Heart right ventricle (tissue), 16 donors: ENCODE measurements at regions not wholly inside any gene's neighbourhood (a gene's known extent, or its start where the extent isn't known, plus 50 kb on each side); places are given as distances from the start of the nearest gene placed in this dataset.

Experiments
- ATAC-seq, 8 donors: fragments of 200-7000 bp; cut with Tn5 transposase; one replicate each; pipeline ENCODE4 v1.9.1; 2020; ENCODE audit warnings: mild to moderate bottlenecking in 8 of 8, moderate library complexity in 8 of 8, moderate number of reproducible peaks in 1 of 8
- DNase-seq, 2 donors: peaks; one replicate each; pipeline ENCODE4 v3.0.0-alpha.2; 2020
- H3K27ac ChIP-seq, 10 donors: fragments of 200-600 bp; sonication (generic) in 2 of 10; one replicate each; pipeline versions ENCODE4 v1.5.0 to v1.8.0; 2020 to 2022; ENCODE audit warnings: mild to moderate bottlenecking in 3 of 10
- H3K27me3 ChIP-seq, 7 donors: fragments of 200-600 bp; one replicate each; pipeline ENCODE4 v1.8.0; 2021 to 2022; ENCODE audit warnings: mild to moderate bottlenecking in 2 of 7
- H3K36me3 ChIP-seq, 9 donors: fragments of 200-600 bp; sonication (generic) in 1 of 9; one replicate each; pipeline versions ENCODE4 v1.5.0 to v1.8.0; 2020 to 2022; ENCODE audit warnings: mild to moderate bottlenecking in 2 of 9
- H3K4me1 ChIP-seq, 9 donors: fragments of 200-600 bp; sonication (generic) in 1 of 9; one replicate each; pipeline versions ENCODE4 v1.5.0 to v1.8.0; 2020 to 2022; ENCODE audit warnings: mild to moderate bottlenecking in 4 of 9
- H3K4me3 ChIP-seq, 10 donors: fragments of 200-600 bp; sonication (generic) in 2 of 10; one replicate each; pipeline versions ENCODE4 v1.5.0 to v1.8.0; 2020 to 2022; ENCODE audit warnings: mild to moderate bottlenecking in 7 of 10, moderate library complexity in 2 of 10
- H3K9me3 ChIP-seq, 11 donors: fragments of 200-600 bp in 10 of 11; sonication (generic) in 2 of 11; one replicate each; pipeline versions ENCODE4 v1.5.0 to v1.8.0; 2013 to 2022; ENCODE audit warnings: mild to moderate bottlenecking in 2 of 11, control low read depth in 1 of 11, moderate library complexity in 1 of 11
- CTCF ChIP-seq, 9 donors: fragments of 200-600 bp; sonication (generic) in 2 of 9; IDR thresholded peaks; one replicate each; pipeline versions ENCODE4 v1.5.0 to v1.8.0; 2021 to 2022; ENCODE audit warnings: antibody characterized with exemption in 9 of 9, mild to moderate bottlenecking in 5 of 9, moderate library complexity in 1 of 9
- WGBS, 2 donors: extraction: QIAGEN DNeasy Blood & Tissue Kit; methylation state at CpG; one replicate each; pipeline ENCODE4 v1.1.7; 2013; ENCODE audit warnings: inconsistent platforms in 1 of 2; 5-methylcytosine and 5-hydroxymethylcytosine counted together
- intact Hi-C, 10 donors: fragments of 100-400 bp; cut with DNase I; formaldehyde crosslinking; loops; one replicate each; pipeline versions ENCODE4 v1.11.1 to v1.14.2; 2022
- donor health status: Arrhythmogenic right ventricular cardiomyopathy.
- donor health status: ischemic (EF 13 %, LVEDD 7.1; RV severe dilation, severe dysfunction).
- donor health status: healthy with polysubstance abuse.
- donor health status: DM: no; HTN: yes; CAD: no.
- donor health status: DM: no; HTN: no; CAD: no.
- donor health status: ischemic (EF 25% LVEDD 6.9; RV normal size, moderate dysfunction).
- donor health status: ischemic (EF 25% LVEDD 5.7; RV mildly dilated, moderate dysfunction).
- donor health status: healthy.
- donor health status: DM: yes; HTN: yes; CAD: no.
- donor health status: Ischemic cardiomyopathy.
- donor health status: ischemic (EF 35%, LVEDD 5.7; RV mildly dilated, moderate dysfunction).
- donor health status: nonischemic (EF 11% LVEDD 7.7; RV severe dilation, severe dysfunction).
- donor health status: DM: yes; HTN: yes; CAD: no.
- donor health status: PGD.
- donor health status: ischemic (EF 29% LVEDD 5.4; RV normal size, mild dysfunction).
- donor health status: nonischemic (EF 23%, LVEDD 6.1; RV moderate dilation, normal function).

GRCh38 chr9:79847074-79847473, 275.3 kb downstream of the TLE4 start:
- Histone ChIP-seq H3K4me3 (no peak overlapping the region), H3K9me3 (peaks cover 0 to 30% (median 16%) of the 10 kb centered on the region in 11 donors), H3K27me3 (peaks cover 0 to 2% (median 0%) of the 10 kb centered on the region in 7 donors), H3K4me1 (no peaks in the 10 kb centered on the region), H3K27ac (no peak overlapping the region), H3K36me3 (no peaks in the 10 kb centered on the region)
- intact Hi-C loops, result loop anchor here in 1 of 10 donors (10.0 kb wide), 1 partner anchor 62 kb away; no protein-coding TSS in a partner anchor
- DNase-seq, result no peak
- no peak for TF ChIP-seq CTCF (IDR thresholded peaks at IDR 0.05)
- ATAC-seq, result no peak

- WGBS, 2 donors, result 94 to 98% methylated on average over 7 of the region's 7 CpGs
- H3K9me3 ChIP-seq, result no peaks in the 10 kb centered on the region
- no peaks in the 10 kb centered on the region for H3K4me1 ChIP-seq
- no peak overlapping the region for H3K4me3 ChIP-seq
- intact Hi-C loops, result no loop called here
- no peak overlapping the region for H3K27ac ChIP-seq
- ATAC-seq (no peak), DNase-seq (no peak)
- no peaks in the 10 kb centered on the region for H3K27me3 ChIP-seq
- no peaks in the 10 kb centered on the region for H3K36me3 ChIP-seq
- no peak for TF ChIP-seq CTCF (IDR thresholded peaks at IDR 0.05)
These were observed 258.0 kb downstream of the TLE4 start for GRCh38 chr9:79829566-79830302.

DNA sequence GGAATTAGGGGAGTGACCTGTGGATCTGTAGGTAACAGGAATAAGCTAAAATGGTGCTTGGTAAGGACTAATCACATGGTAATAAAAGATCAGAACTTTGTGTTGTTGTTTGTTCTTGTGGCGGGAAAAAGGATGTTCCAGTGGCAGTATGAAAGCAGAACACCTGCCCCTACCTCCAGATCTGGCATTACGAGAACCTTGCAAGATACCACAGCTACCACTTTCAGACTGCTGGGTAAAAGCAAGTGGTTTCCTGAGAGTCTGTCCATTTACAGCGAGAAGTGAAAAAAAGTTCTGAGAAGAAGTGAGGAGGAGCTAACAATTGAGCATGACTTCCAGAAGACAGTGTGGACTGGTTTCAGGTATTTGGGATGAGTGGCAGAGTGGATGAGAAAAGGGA, 252.5 kb downstream of the TLE4 start:
- DNase-seq, result no peak
- Histone ChIP-seq H3K36me3 (no peaks in the 10 kb centered on the region), H3K4me1 (no peaks in the 10 kb centered on the region), H3K9me3 (no peaks in the 10 kb centered on the region), H3K27ac (no peak overlapping the region), H3K27me3 (peaks cover 0 to 18% (median 0%) of the 10 kb centered on the region in 7 donors), H3K4me3 (no peak overlapping the region)
- TF ChIP-seq CTCF (IDR thresholded peaks at IDR 0.05), result no peak
- no peak for ATAC-seq
- intact Hi-C loops, result no loop called here
- 89 to 91% methylated on average over 3 of the region's 3 CpGs for WGBS, 2 donors

GRCh38 chr9:79817438-79818004, 245.8 kb downstream of the TLE4 start:
- peak in 3 of 8 donors; percentile 34 to 52 (median 42) for ATAC-seq
- Histone ChIP-seq H3K9me3 (no peaks in the 10 kb centered on the region), H3K27me3 (peaks cover 0 to 21% (median 0%) of the 10 kb centered on the region in 7 donors), H3K36me3 (no peaks in the 10 kb centered on the region), H3K4me3 (no peak overlapping the region), H3K27ac (no peak overlapping the region), H3K4me1 (peaks cover 0 to 15% (median 0%) of the 10 kb centered on the region in 9 donors)
- whole genome bisulfite sequencing, 2 donors, result 27 to 39% methylated on average over 6 of the region's 6 CpGs
- peak in 1 of 2 donors; percentile 7 for DNase-seq
- intact Hi-C loops, result no loop called here
- TF ChIP-seq CTCF (IDR thresholded peaks at IDR 0.05), result no peak
